GM23338 (cell line): ENCODE measurements at regions not wholly inside any gene's neighbourhood (a gene's known extent, or its start where the extent isn't known, plus 50 kb on each side); places are given as distances from the start of the nearest gene placed in this dataset.

ENCODE experiments used
- POLR2AphosphoS5 ChIP-seq: IDR thresholded peaks from 2 replicates; pipeline ENCODE4 v1.6.1; 2016; ENCODE audit warnings: antibody characterized with exemption, low read depth
- TF ChIP-seq, protein P1 (sequence below), 2 experiments: fragments of 200-600 bp in 1 of 2; sonication (generic) in 1 of 2; conservative IDR thresholded peaks; 2 replicates each; pipeline versions ENCODE4 v1.5.1 to v1.6.1; 2016 to 2017; ENCODE audit warnings: antibody characterized with exemption in 2 of 2, low read depth in 2 of 2, mild to moderate bottlenecking in 2 of 2, moderate library complexity in 1 of 2

DNA sequence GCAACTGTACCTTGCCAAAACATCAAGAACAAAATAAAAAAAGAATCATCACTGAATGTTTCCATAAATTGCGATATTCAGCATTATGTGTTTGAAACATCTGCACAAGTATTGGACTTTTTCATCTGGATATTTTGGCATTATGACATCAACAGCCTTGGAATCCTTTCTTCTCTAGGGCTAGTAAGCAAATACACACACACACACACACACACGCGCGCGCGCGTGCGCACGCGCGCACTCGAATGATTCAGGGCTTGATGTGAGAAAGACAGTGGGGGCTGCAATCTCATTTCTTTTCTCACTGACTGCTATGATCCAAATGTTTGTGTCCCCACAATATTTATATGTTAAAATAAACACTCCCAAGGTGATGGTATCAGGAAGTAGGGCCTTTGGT is 90.0 kb upstream of the SLC38A4 start:
- no peak for TF ChIP-seq POLR2AphosphoS5
- TF ChIP-seq, protein P1, sequence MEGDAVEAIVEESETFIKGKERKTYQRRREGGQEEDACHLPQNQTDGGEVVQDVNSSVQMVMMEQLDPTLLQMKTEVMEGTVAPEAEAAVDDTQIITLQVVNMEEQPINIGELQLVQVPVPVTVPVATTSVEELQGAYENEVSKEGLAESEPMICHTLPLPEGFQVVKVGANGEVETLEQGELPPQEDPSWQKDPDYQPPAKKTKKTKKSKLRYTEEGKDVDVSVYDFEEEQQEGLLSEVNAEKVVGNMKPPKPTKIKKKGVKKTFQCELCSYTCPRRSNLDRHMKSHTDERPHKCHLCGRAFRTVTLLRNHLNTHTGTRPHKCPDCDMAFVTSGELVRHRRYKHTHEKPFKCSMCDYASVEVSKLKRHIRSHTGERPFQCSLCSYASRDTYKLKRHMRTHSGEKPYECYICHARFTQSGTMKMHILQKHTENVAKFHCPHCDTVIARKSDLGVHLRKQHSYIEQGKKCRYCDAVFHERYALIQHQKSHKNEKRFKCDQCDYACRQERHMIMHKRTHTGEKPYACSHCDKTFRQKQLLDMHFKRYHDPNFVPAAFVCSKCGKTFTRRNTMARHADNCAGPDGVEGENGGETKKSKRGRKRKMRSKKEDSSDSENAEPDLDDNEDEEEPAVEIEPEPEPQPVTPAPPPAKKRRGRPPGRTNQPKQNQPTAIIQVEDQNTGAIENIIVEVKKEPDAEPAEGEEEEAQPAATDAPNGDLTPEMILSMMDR (conservative IDR thresholded peaks at IDR 0.05; ENCODE audit: low read depth in 2 of 2), result no peak
